GM12878 (cell line): ENCODE measurements at regions not wholly inside any gene's neighbourhood (a gene's known extent, or its start where the extent isn't known, plus 50 kb on each side); places are given as distances from the start of the nearest gene placed in this dataset.

Experiments
- ATAC-seq: fragments of 200-7000 bp; cut with Tn5 transposase; 3 replicates; pipeline ENCODE4 v1.9.1; 2020; ENCODE audit warnings: mild to moderate bottlenecking, moderate library complexity
- BruUV-seq: library from RNA; stranded (reverse); fragments of 400-500 nt; replicated peaks from 2 replicates; lab custom pipeline; 2021; lab: Mats Ljungman, UMichigan
- CTCF ChIA-PET: fragments of 300-600 bp; sonication (Branson Sonifier 250); formaldehyde crosslinking; extraction: SDS; loops from one replicate; lab custom pipeline; 2021; ENCODE audit warnings: inconsistent platforms; lab: Yijun Ruan, JAX
- POLR2A ChIA-PET: fragments of 350-600 bp; formaldehyde crosslinking; extraction: SDS; loops from one replicate; lab custom pipeline; 2021; ENCODE audit warnings: inconsistent platforms; lab: Charles Lee
- RAD21 ChIA-PET: fragments of 300-600 bp; sonication (Branson Sonifier 250); formaldehyde crosslinking; loops from one replicate; lab custom pipeline; 2023; ENCODE audit warnings: antibody characterized with exemption; ENCODE audit not compliant: unreplicated experiment; lab: Charles Lee
- SMC1A ChIA-PET: fragments of 300-600 bp; sonication (Branson Sonifier 250); formaldehyde crosslinking; loops from one replicate; lab custom pipeline; 2023; ENCODE audit not compliant: unreplicated experiment, uncharacterized antibody; lab: Charles Lee
- DNase-seq: peaks from one replicate; pipeline ENCODE4 v3.0.0-alpha.2; 2011; ENCODE audit warnings: low read depth, low spot score
- FAIRE-seq: peaks from 3 replicates; lab custom pipeline; 2011; peaks lifted over from hg19 to GRCh38; lab: Jason Lieb, UNC
- H2AFZ ChIP-seq: 2 replicates; pipeline ENCODE4 v1.6.0; 2011; ENCODE audit warnings: low read depth, low read length, control low read depth; ENCODE audit not compliant: control insufficient read depth
- H3K27ac ChIP-seq: 2 replicates; pipeline ENCODE4 v1.5.1; 2011; ENCODE audit warnings: control low read depth; ENCODE audit not compliant: control insufficient read depth, insufficient read depth
- H3K27me3 ChIP-seq, 2 experiments: replicated peaks in 1 of 2; 2 replicates each; pipeline versions ENCODE4 v1.6.0 to v1.6.1; 2011; ENCODE audit warnings: low read length in 1 of 2; ENCODE audit not compliant: control insufficient read depth in 2 of 2, insufficient read depth in 2 of 2
- H3K36me3 ChIP-seq, 2 experiments: 2 replicates each; pipeline ENCODE4 v1.5.1; 2011; ENCODE audit warnings: low read length in 1 of 2; ENCODE audit not compliant: control insufficient read depth in 2 of 2, insufficient read depth in 2 of 2
- H3K4me1 ChIP-seq: 2 replicates; pipeline ENCODE4 v1.6.1; 2011; ENCODE audit warnings: mild to moderate bottlenecking, low read length, moderate library complexity, mixed read lengths; ENCODE audit not compliant: control insufficient read depth, insufficient read depth
- H3K4me2 ChIP-seq: 2 replicates; pipeline ENCODE4 v1.6.0; 2011; ENCODE audit warnings: control low read depth; ENCODE audit not compliant: control insufficient read depth, insufficient read depth
- H3K4me3 ChIP-seq: fragments of 200-600 bp; sonication (generic); 2 replicates; pipeline ENCODE4 v1.5.1; 2016
- H3K79me2 ChIP-seq: 2 replicates; pipeline ENCODE4 v1.6.0; 2011; ENCODE audit warnings: low read length; ENCODE audit not compliant: control insufficient read depth, insufficient read depth
- H3K9ac ChIP-seq: 2 replicates; pipeline ENCODE4 v1.8.0; 2011; ENCODE audit warnings: low read length, control low read depth, mixed read lengths; ENCODE audit not compliant: control insufficient read depth, insufficient read depth
- H3K9me3 ChIP-seq: replicated peaks from 3 replicates; pipeline ENCODE4 v1.5.1; 2011; ENCODE audit warnings: mild to moderate bottlenecking, low read length; ENCODE audit not compliant: control insufficient read depth, insufficient read depth
- H4K20me1 ChIP-seq: 2 replicates; pipeline ENCODE4 v1.6.0; 2011; ENCODE audit not compliant: control insufficient read depth, insufficient read depth
- BACH1 ChIP-seq: fragments of 450-650 bp; IDR thresholded peaks from 2 replicates; pipeline ENCODE4 v1.6.1; 2017; ENCODE audit warnings: mild to moderate bottlenecking, borderline replicate concordance
- CEBPB ChIP-seq, 2 experiments: fragments of 150-350 bp in 1 of 2; IDR thresholded peaks; 2 replicates each; pipeline ENCODE4 v1.6.1; 2012 to 2014; ENCODE audit warnings: low read depth in 2 of 2, low read length in 2 of 2, borderline replicate concordance in 1 of 2, inconsistent platforms in 1 of 2
- CHD4 ChIP-seq: fragments of 200-600 bp; sonication (generic); IDR thresholded peaks from 2 replicates; pipeline ENCODE4 v1.6.1; 2016; ENCODE audit warnings: mild to moderate bottlenecking
- HDAC6 ChIP-seq: fragments of 200-600 bp; sonication (generic); IDR thresholded peaks from one replicate; pipeline ENCODE4 v1.8.0; 2017; ENCODE audit warnings: antibody characterized with exemption; ENCODE audit not compliant: unreplicated experiment
- KLF5 ChIP-seq: fragments of 450-650 bp; IDR thresholded peaks from 2 replicates; pipeline ENCODE4 v1.6.1; 2014; ENCODE audit warnings: mild to moderate bottlenecking; ENCODE audit not compliant: partially characterized antibody
- LARP7 ChIP-seq: fragments of 450-650 bp; IDR thresholded peaks from 2 replicates; pipeline ENCODE4 v1.6.1; 2017; ENCODE audit warnings: mild to moderate bottlenecking
- MXI1 ChIP-seq: fragments of 150-350 bp; IDR thresholded peaks from 2 replicates; pipeline ENCODE4 v1.6.1; 2011; ENCODE audit warnings: low read depth, mild to moderate bottlenecking, inconsistent platforms, low read length, improper control_type of control experiment
- NFXL1 ChIP-seq: fragments of 450-650 bp; IDR thresholded peaks from 2 replicates; pipeline ENCODE4 v1.6.1; 2017; ENCODE audit warnings: antibody characterized with exemption, mild to moderate bottlenecking, borderline replicate concordance
- PAX8 ChIP-seq: fragments of 450-650 bp; IDR thresholded peaks from 2 replicates; pipeline ENCODE4 v1.6.1; 2017; ENCODE audit warnings: mild to moderate bottlenecking, moderate library complexity
- SREBF1 ChIP-seq: IDR thresholded peaks from 2 replicates; pipeline ENCODE4 v1.6.1; 2012; ENCODE audit warnings: mild to moderate bottlenecking, low read length
- STAT3 ChIP-seq: IDR thresholded peaks from 2 replicates; pipeline ENCODE4 v1.6.1; 2011; ENCODE audit warnings: low read depth, low read length, improper control_type of control experiment
- WRNIP1 ChIP-seq: IDR thresholded peaks from 2 replicates; pipeline ENCODE4 v1.6.1; 2011; ENCODE audit warnings: low read depth, low read length, improper control_type of control experiment, borderline replicate concordance
- YY1 ChIP-seq: IDR thresholded peaks from 2 replicates; pipeline ENCODE4 v1.6.1; 2011; ENCODE audit warnings: low read depth, mild to moderate bottlenecking, low read length
- ZNF274 ChIP-seq: IDR thresholded peaks from one replicate; pipeline ENCODE4 v1.8.0; 2011; ENCODE audit not compliant: insufficient read length, insufficient read depth
- ZNF622 ChIP-seq: fragments of 450-650 bp; IDR thresholded peaks from 2 replicates; pipeline ENCODE4 v1.6.1; 2017; ENCODE audit warnings: mild to moderate bottlenecking, inconsistent platforms
- ZZZ3 ChIP-seq: IDR thresholded peaks from 2 replicates; pipeline ENCODE4 v1.6.1; 2011; ENCODE audit warnings: low read depth; ENCODE audit not compliant: control insufficient read depth, insufficient read length
- in situ Hi-C: fragments of 300-500 bp; cut with MboI; formaldehyde crosslinking; loops from 9 replicates; pipeline ENCODE4 v1.14.3; 2018; ENCODE audit warnings: mixed read lengths
- intact Hi-C: fragments of 100-400 bp; cut with micrococcal nuclease; formaldehyde crosslinking; loops from one replicate; pipeline ENCODE4 v1.14.2; 2022; ENCODE audit not compliant: unreplicated experiment
- TF ChIP-seq, protein P1 (sequence below): fragments of 450-650 bp; IDR thresholded peaks from 2 replicates; pipeline ENCODE4 v1.6.1; 2017; ENCODE audit warnings: low read depth, mild to moderate bottlenecking, moderate library complexity
- TF ChIP-seq, protein P2 (sequence below): fragments of 450-650 bp; IDR thresholded peaks from 2 replicates; pipeline ENCODE4 v1.6.1; 2018; ENCODE audit warnings: mild to moderate bottlenecking, low read depth, moderate library complexity; ENCODE audit not compliant: partially characterized antibody

DNA sequence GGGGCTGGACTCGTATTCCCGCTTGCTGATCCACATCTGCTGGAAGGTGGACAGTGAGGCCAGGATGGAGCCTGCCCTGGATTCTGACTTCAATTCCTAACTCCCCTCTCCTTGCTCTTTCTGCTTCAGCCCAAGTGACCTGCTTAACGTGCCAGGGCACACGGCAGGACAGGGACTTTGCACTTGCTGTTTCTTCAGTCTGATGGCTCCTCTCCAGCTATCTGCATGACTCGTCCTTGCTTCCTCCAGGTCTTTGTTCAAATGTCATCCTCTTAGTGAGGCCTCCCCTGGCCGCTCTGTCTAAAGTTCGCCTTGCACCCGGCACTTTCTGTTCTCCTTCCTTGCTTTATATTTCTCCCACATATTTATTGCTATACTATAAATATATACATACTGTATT lies 357.6 kb downstream of the MTX2 start (continued):
- TF ChIP-seq, protein P1, sequence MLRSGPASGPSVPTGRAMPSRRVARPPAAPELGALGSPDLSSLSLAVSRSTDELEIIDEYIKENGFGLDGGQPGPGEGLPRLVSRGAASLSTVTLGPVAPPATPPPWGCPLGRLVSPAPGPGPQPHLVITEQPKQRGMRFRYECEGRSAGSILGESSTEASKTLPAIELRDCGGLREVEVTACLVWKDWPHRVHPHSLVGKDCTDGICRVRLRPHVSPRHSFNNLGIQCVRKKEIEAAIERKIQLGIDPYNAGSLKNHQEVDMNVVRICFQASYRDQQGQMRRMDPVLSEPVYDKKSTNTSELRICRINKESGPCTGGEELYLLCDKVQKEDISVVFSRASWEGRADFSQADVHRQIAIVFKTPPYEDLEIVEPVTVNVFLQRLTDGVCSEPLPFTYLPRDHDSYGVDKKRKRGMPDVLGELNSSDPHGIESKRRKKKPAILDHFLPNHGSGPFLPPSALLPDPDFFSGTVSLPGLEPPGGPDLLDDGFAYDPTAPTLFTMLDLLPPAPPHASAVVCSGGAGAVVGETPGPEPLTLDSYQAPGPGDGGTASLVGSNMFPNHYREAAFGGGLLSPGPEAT = no peak
- no peak for TF ChIP-seq ZNF622
- no peak for TF ChIP-seq KLF5
- TF ChIP-seq YY1 = no peak
- no peak for TF ChIP-seq CEBPB (IDR thresholded peaks at IDR 0.05; ENCODE audit: borderline replicate concordance in 1 of 2, low read depth in 2 of 2, low read length in 2 of 2)
- TF ChIP-seq CHD4 = no peak

DNA sequence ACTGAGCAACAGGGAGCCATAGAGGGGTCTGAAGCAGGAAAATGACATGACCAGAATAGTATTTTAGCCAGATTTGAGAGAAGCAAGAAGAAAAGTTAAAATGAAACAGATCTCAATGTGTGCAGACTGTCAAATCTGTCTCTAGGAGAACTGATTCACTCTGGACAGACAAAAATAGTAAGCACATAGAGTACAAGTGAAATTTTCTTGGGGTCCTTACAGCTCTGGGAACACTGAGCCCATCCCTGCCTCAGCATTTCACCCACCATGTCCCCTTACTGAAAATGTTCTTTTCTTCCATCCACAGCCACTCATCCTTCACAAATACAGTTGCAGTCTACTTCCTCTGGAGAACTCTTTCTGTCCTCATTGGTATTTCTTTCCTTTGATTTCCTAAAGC lies 359.2 kb downstream of the MTX2 start:
- Histone ChIP-seq H3K9me3 (no peaks in the 10 kb centered on the region), H3K79me2 (no peaks in the 10 kb centered on the region), H3K27ac (no peak overlapping the region), H3K27me3 (no peaks in the 10 kb centered on the region), H3K4me1 (no peaks in the 10 kb centered on the region), H2AFZ (no peak overlapping the region), H3K4me3 (no peak overlapping the region)
- intact Hi-C loops (no loop called here), in situ Hi-C loops (no loop called here)
- ATAC-seq = no peak
- CTCF ChIA-PET = interaction anchor here (1.0 to 1.7 kb wide), 2 partner anchors 48 to 74 kb away, joined by 4 to 5 read pairs; no protein-coding TSS in a partner anchor
- FAIRE-seq = no peak
- DNase-seq = no peak
- no peak for TF ChIP-seq WRNIP1
- no peak for TF ChIP-seq MXI1
- TF ChIP-seq LARP7 = no peak
- no peak for TF ChIP-seq PAX8
- no peak for TF ChIP-seq STAT3
- TF ChIP-seq, protein P2, sequence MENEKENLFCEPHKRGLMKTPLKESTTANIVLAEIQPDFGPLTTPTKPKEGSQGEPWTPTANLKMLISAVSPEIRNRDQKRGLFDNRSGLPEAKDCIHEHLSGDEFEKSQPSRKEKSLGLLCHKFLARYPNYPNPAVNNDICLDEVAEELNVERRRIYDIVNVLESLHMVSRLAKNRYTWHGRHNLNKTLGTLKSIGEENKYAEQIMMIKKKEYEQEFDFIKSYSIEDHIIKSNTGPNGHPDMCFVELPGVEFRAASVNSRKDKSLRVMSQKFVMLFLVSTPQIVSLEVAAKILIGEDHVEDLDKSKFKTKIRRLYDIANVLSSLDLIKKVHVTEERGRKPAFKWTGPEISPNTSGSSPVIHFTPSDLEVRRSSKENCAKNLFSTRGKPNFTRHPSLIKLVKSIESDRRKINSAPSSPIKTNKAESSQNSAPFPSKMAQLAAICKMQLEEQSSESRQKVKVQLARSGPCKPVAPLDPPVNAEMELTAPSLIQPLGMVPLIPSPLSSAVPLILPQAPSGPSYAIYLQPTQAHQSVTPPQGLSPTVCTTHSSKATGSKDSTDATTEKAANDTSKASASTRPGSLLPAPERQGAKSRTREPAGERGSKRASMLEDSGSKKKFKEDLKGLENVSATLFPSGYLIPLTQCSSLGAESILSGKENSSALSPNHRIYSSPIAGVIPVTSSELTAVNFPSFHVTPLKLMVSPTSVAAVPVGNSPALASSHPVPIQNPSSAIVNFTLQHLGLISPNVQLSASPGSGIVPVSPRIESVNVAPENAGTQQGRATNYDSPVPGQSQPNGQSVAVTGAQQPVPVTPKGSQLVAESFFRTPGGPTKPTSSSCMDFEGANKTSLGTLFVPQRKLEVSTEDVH = no peak
- no peak for TF ChIP-seq SREBF1
- TF ChIP-seq ZNF274 = no peak
- no peak for TF ChIP-seq CHD4
- no peak for TF ChIP-seq ZZZ3
- TF ChIP-seq BACH1 = no peak
- no peak for TF ChIP-seq NFXL1
- no peak for TF ChIP-seq HDAC6
- TF ChIP-seq, all 136 proteins: peak for 0
- ChIA-PET RAD21 (interaction anchor here (0.9 kb wide), 1 partner anchor 173 kb away, joined by 3 read pairs; no protein-coding TSS in a partner anchor), POLR2A (no interaction called here), SMC1A (interaction anchor here (0.7 to 1.6 kb wide), 4 partner anchors 9 to 488 kb away, joined by 3 to 5 read pairs (median 3); no protein-coding TSS in a partner anchor)
- Histone ChIP-seq H3K9ac (no peak overlapping the region), H4K20me1 (no peaks in the 10 kb centered on the region), H3K36me3 (no peaks in the 10 kb centered on the region), H3K4me2 (no peak overlapping the region)
- no TSS peak for BruUV-seq
